ENCODE measurements at regions not wholly inside any gene's neighbourhood (a gene's known extent, or its start where the extent isn't known, plus 50 kb on each side); places are given as distances from the start of the nearest gene placed in this dataset.
"Not testable (repeated sequence)": the region's sequence is repeated elsewhere in the genome, so short reads cannot be mapped to it uniquely, and the experiment has no call there.

DNA sequence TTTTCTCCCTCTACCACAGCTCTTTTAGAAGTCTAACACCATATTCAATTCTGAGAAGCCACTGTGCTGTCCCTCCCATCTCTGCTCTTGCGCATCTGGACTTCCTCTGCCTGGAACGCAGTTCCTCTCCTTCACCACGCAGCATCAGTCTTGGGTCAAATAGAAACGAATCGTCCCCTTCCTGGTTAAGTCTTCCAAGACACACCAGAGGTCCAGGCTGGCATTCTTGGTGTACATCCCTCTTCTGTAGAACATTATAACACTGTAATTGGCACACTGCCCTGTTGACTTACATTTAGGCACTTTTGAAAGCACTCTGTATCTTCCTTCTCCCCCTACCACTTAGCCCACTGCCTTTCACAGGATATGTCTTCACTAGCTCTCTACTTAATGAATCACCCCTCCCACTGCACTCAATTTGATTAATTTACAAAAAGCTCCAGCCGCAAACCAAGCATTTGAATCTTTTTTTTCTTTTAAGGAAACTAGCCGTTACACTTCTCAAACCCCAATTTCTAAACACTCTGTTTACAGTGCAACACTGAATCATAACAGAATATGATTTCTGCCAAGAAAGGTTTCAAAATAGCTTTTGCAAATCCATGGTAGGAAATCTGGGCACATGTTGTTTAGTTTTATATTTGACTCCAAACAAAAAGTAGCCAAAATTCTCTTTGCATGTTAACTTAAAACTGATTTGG, 140.8 kb upstream of the CARMIL1 start:
- DNase-seq (ENCODE audit: low spot score in 2 of 2), result peak in 1 of 2 donors; percentile 80
- intact Hi-C loops (cut with DNase I), result loop anchor here (5.0 kb wide), 1 partner anchor 54 kb away; no protein-coding TSS in a partner anchor
- Histone ChIP-seq H3K4me3 (peak overlapping the region; percentile 54 to 68), H3K9me3 (no peaks in the 10 kb centered on the region), H3K4me1 (peaks cover 0 to 7% of the 10 kb centered on the region in 2 donors), H3K36me3 (no peaks in the 10 kb centered on the region), H3K27ac (peak overlapping the region; percentile 88 to 90), H3K27me3 (no peaks in the 10 kb centered on the region)
- TF ChIP-seq, protein P1, sequence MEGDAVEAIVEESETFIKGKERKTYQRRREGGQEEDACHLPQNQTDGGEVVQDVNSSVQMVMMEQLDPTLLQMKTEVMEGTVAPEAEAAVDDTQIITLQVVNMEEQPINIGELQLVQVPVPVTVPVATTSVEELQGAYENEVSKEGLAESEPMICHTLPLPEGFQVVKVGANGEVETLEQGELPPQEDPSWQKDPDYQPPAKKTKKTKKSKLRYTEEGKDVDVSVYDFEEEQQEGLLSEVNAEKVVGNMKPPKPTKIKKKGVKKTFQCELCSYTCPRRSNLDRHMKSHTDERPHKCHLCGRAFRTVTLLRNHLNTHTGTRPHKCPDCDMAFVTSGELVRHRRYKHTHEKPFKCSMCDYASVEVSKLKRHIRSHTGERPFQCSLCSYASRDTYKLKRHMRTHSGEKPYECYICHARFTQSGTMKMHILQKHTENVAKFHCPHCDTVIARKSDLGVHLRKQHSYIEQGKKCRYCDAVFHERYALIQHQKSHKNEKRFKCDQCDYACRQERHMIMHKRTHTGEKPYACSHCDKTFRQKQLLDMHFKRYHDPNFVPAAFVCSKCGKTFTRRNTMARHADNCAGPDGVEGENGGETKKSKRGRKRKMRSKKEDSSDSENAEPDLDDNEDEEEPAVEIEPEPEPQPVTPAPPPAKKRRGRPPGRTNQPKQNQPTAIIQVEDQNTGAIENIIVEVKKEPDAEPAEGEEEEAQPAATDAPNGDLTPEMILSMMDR (IDR thresholded peaks at IDR 0.05), result peak in 1 of 3 experiments; percentile 26

DNA sequence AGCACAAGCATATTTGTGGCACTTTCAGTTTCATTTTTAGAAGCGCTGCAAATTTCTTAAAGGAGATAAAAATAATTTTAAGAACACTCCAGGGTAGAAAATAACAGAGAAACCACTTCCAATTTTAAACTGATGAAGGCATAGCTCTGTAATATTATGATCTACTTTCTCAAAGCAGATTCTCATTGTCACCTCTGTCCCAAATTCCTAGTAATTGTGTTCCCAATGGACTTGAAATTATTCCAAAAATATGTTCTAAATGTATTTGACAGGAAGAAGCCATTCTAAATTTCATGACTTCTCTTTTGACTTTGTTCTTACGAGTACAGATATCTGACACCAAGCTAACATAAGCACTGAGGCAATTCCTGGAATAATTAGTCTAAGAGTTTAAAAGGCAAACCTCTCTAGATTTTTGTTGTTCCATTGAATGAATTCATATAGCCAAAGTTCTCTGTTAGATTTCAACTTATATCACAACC, 140.2 kb upstream of the CARMIL1 start:
- Histone ChIP-seq H3K4me1 (peaks cover 0 to 6% of the 10 kb centered on the region in 2 donors), H3K36me3 (no peaks in the 10 kb centered on the region), H3K27ac (peak overlapping the region; percentile 88 to 90), H3K9me3 (no peaks in the 10 kb centered on the region), H3K4me3 (peak overlapping the region; percentile 54 to 68), H3K27me3 (no peaks in the 10 kb centered on the region)
- intact Hi-C loops (cut with DNase I), result loop anchor here (5.0 kb wide), 1 partner anchor 53 kb away; no protein-coding TSS in a partner anchor
- TF ChIP-seq, protein P1 (IDR thresholded peaks at IDR 0.05), result no peak
- DNase-seq (ENCODE audit: low spot score in 2 of 2), result no peak

DNA sequence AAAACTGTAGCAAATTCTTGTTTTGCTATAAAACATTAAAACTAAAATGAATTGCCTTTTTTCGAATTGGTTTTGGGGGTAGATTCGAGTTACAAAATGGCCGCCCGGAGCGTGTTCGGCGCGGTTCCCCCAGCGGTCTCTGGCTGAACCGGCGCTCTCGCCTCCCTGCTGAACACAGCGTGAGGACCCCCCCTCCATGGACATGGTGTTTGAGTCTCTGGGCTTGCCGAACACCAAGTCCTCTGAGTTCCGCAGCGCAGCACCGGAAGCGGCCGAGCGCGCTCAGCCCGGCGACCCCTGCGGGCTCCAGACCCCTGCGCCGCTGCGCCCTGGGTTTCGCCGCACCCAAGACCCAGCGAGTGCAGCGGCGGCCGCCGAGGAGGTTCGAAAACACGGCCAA, 139.6 kb upstream of the CARMIL1 start:
- not testable (repeated sequence) for H3K4me1 ChIP-seq; H3K27me3 ChIP-seq; H3K36me3 ChIP-seq; DNase-seq (ENCODE audit: low spot score in 2 of 2); H3K9me3 ChIP-seq
- H3K27ac ChIP-seq, result peak overlapping the region; percentile 88 to 90
- intact Hi-C loops (cut with DNase I), result loop anchor here (5.0 kb wide), 1 partner anchor 53 kb away; no protein-coding TSS in a partner anchor
- peak overlapping the region in 1 of 2 donors; percentile 68 for H3K4me3 ChIP-seq

DNA sequence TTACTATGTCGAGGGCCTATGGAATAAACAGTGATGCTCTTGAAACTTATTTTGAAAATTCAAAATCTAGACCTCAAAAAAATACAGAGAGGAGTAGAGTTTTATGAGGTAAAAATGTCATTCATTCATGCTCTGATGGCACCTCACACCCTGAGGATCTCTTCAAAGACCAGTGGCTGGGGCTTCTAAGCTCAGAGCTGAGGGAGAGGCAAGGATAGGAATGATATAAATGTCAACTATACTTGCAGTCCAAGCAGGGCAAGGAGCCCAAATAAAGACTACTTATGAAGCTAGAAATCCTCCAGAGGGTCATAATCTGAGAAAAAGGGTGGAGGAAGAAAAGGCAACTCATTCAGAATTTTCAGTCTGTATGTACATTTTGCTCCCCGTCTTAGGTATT, 136.7 kb upstream of the CARMIL1 start:
- H3K9me3 ChIP-seq, result no peaks in the 10 kb centered on the region
- no peak overlapping the region for H3K4me3 ChIP-seq
- H3K27me3 ChIP-seq, result no peaks in the 10 kb centered on the region
- intact Hi-C loops (cut with DNase I), result no loop called here
- TF ChIP-seq, protein P1 (IDR thresholded peaks at IDR 0.05), result no peak
- no peak for DNase-seq (ENCODE audit: low spot score in 2 of 2)
- no peak overlapping the region for H3K27ac ChIP-seq
- H3K4me1 ChIP-seq, result peaks cover 0 to 5% of the 10 kb centered on the region in 2 donors
- H3K36me3 ChIP-seq, result no peaks in the 10 kb centered on the region

DNA sequence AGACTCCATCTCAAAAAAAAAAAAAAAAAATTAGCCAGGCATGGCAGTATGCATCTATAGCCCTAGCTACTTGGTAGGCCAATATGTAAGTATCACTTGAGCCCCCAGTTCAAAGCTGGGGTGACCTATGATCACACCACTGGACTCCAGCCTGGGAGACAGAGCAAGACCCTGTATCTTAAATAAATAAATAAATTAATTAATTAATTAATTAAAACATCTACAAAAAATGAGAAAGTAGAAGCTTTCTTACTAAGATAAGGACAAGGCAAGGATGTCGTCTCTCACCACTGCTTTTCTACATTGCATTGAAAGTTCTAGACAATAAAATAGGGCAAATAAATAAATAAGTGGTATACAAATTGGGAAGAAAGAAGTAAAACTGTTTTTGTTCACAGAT, 134.3 kb upstream of the CARMIL1 start:
- no peak overlapping the region for H3K27ac ChIP-seq
- intact Hi-C loops (cut with DNase I), result no loop called here
- H3K9me3 ChIP-seq, result peaks cover 0 to 10% of the 10 kb centered on the region in 2 donors
- no peaks in the 10 kb centered on the region for H3K27me3 ChIP-seq
- no peaks in the 10 kb centered on the region for H3K36me3 ChIP-seq
- no peaks in the 10 kb centered on the region for H3K4me1 ChIP-seq
- no peak overlapping the region for H3K4me3 ChIP-seq
- DNase-seq (ENCODE audit: low spot score in 2 of 2), result no peak
- TF ChIP-seq, protein P1 (IDR thresholded peaks at IDR 0.05), result no peak

DNA sequence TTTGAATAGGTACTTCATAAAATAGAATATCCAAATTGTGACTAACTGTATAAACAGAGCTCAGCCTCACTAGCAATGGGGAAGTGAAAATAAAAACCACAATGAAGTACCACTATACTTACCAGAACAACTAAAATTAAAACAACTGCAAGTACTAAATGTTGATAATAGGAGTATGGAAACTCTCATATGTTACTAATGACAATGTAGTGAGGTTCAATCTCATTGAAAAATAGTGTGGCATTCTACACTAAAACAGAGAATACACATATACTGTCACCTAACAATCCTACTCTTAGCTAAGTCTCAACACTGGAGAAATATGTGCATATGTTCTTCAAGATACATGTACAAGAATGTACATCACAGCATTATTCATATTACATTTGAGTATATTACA, 132.0 kb upstream of the CARMIL1 start:
- Histone ChIP-seq H3K27me3 (no peaks in the 10 kb centered on the region), H3K4me1 (no peaks in the 10 kb centered on the region), H3K36me3 (no peaks in the 10 kb centered on the region), H3K4me3 (no peak overlapping the region), H3K9me3 (peaks cover 0 to 10% of the 10 kb centered on the region in 2 donors), H3K27ac (no peak overlapping the region)
- intact Hi-C loops (cut with DNase I), result no loop called here
- TF ChIP-seq, protein P1 (IDR thresholded peaks at IDR 0.05), result no peak
- no peak for DNase-seq (ENCODE audit: low spot score in 2 of 2)
